GM19023 (cell line): ENCODE measurements at regions not wholly inside any gene's neighbourhood (a gene's known extent, or its start where the extent isn't known, plus 50 kb on each side); places are given as distances from the start of the nearest gene placed in this dataset.

Experiments used
- ATAC-seq: cut with Tn5 transposase; IDR thresholded peaks from one replicate; pipeline ENCODE4 v1.9.1; 2021; ENCODE audit warnings: mild to moderate bottlenecking, moderate library complexity; ENCODE audit not compliant: unreplicated experiment

DNA sequence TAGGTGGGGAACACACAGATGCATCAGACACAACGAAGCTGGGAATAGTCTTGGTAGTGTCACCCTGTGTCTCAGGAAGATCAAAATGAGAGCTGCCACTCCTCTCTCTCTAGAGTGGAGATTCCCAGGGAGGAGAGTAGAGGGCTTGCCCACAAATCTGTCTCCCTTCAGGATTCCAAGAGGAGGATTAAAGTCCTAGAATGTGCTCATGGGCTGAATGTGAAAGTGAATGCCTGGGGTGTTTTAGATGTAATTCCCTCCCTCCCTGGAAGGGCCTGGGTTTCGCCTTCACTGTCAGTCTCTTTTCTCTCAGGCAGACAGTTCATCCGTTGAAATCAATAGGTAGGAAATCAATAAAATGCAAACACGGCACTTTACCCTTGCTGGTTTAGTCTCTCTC lies 282.6 kb upstream of the PPARGC1A start:
- ATAC-seq: no peak

- no peak for ATAC-seq
These were observed 280.1 kb upstream of the PPARGC1A start for GRCh38 chr4:24169956-24170355.

GRCh38 chr4:24168658-24169057 lies 278.8 kb upstream of the PPARGC1A start:
- no peak for ATAC-seq

- no peak for ATAC-seq
These were observed 276.7 kb upstream of the PPARGC1A start for GRCh38 chr4:24166501-24166900.

- ATAC-seq: no peak
These were observed 274.9 kb upstream of the PPARGC1A start for GRCh38 chr4:24164797-24165196.

GRCh38 chr4:24164054-24164693 lies 274.3 kb upstream of the PPARGC1A start:
- no peak for ATAC-seq

DNA sequence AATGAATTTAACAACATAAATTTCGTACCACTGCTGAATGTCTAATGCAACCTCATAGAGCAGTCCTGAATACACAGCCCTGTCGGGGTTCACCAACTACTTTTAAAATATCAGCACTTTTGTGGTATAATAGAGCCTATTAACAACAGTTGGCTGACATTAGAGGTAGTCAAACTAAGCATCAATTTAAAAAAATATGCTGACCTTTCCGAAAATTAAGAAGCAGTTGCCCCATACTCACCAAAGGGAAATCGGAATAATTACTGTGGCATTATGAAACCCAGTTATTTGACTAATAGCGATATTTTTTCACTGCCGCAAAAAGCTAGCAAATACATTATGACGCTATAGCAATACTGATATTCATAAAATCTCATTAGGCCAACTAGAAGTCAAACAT lies 273.5 kb upstream of the PPARGC1A start:
- no peak for ATAC-seq

DNA sequence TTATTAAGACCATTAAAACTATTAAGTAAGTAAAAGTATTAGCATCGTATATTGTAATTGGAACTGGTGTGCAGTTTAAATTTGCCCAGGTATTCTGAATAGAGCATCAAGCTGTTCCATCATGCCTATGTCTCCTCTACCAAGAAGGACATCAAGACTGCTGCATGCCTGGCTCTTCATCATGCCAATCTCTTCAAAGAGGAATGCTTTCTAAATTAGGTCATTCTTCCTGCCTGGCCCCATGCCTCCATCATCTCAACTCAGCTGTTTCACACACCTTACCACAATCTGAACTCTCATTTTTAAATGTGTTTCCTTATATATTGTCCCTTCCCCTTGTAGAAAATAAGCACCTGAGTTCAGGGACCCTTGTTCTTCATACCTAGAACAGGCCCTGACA lies 270.5 kb upstream of the PPARGC1A start:
- no peak for ATAC-seq

GRCh38 chr4:24158031-24158430 lies 268.2 kb upstream of the PPARGC1A start:
- ATAC-seq: no peak

GRCh38 chr4:24150034-24150433 lies 260.2 kb upstream of the PPARGC1A start:
- no peak for ATAC-seq

DNA sequence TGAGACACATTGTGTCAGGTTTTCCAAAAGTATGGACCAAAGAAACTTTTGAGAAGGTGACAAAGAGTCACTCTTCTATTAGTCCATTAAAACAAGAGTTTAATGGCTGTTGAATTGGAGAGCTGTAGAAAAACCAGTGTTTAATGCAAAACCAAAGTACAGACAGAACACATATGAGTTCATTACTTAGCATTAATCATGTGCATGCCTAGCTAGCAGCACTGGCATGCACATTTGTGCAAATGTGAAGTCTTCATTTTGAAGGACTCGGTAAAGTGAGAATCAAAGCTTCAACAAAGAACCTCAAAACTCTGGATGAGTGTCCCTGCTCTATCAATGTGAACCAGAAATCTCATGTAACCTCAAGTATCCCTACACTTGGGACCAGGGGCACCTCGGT lies 256.3 kb upstream of the PPARGC1A start:
- no peak for ATAC-seq

DNA sequence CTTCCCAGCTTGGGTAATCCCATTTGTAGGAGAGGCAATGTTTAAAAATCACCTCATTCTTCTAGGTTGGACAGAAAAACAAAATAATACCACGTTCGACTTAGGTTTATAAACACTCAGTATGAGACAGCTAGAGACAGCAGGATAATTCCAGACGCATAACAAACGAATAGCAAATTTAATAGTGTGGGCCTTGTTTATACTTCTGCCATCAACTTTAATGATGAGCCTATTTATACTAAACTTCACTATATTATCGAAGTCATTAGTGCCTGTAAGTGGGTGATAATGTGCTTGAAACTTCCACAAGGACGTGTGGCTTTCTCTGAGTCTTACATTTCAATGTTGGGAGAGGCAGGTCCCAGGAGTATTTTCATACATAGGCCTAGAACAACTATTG lies 255.7 kb upstream of the PPARGC1A start:
- ATAC-seq: no peak

- no peak for ATAC-seq
These were observed 254.5 kb upstream of the PPARGC1A start for GRCh38 chr4:24144381-24144780.

DNA sequence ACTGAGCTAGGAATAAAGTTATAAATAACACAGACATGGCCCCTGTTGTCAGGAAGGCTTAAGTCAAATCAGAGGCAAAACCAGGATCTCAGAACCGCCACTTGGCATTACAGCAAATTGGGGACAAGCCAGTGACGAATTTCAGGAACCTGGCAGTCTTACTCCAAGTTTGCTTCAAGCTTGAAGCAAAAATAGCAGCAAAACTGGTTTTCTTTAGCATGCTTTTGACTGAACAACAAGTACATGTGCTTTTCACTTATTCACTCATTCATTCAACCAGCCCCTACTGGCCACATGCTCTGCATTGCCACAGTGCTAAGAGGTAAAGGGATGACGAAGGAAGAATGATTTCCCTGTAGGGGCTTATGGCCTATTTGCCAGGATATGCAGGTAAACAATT lies 253.9 kb upstream of the PPARGC1A start:
- ATAC-seq: no peak

DNA sequence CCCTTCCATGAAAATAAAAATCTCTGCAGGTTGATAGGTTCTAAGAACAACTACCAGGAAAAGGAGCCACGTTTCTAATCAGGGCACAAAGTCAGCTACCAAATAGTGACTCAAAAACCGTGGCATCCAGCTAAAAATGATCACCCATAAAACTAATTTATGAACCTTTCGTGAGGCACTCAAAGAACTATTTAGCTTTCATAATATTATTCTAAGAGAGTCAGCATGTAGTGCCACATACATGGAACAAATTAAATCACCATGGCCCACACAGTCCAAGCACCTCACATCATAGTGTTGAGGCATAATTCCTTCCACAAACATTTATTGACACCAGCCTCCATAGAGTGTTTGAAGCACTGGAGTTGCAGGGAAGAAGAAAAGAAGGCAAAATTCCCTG lies 252.0 kb upstream of the PPARGC1A start:
- ATAC-seq: no peak

- ATAC-seq: no peak
These were observed 251.0 kb upstream of the PPARGC1A start for GRCh38 chr4:24140892-24141291.

- no peak for ATAC-seq
These were observed 248.1 kb upstream of the PPARGC1A start for GRCh38 chr4:24137671-24138601.

- ATAC-seq: no peak
These were observed 242.3 kb upstream of the PPARGC1A start for GRCh38 chr4:24131954-24132673.

- ATAC-seq: no peak
These were observed 240.8 kb upstream of the PPARGC1A start for GRCh38 chr4:24130637-24131036.

DNA sequence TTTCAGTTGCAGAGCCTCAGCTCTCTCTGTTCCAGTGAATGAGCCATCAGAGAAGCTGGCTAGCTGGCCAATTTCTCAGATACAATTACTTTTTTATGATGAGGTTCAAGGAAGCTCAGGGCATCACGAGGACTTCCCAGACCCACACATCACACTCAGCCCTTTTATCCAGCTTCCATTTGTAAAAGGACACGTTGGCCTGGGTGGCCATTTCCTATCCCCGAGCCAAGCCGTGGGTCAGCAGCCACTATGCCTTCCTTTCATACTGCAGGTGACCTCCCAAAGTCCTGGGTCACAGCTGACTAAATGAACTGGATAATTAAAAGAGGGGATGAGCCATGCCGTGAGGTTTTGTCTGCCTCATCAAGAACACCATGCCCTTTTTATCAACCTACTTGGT lies 236.9 kb upstream of the PPARGC1A start:
- no peak for ATAC-seq

GRCh38 chr4:24121395-24122175 lies 231.7 kb upstream of the PPARGC1A start:
- no peak for ATAC-seq
